GM18499 (cell line): ENCODE measurements at regions not wholly inside any gene's neighbourhood (a gene's known extent, or its start where the extent isn't known, plus 50 kb on each side); places are given as distances from the start of the nearest gene placed in this dataset.

ENCODE experiments used
- ATAC-seq: cut with Tn5 transposase; IDR thresholded peaks from one replicate; pipeline ENCODE4 v1.9.1; 2021; ENCODE audit warnings: moderate number of reproducible peaks; ENCODE audit not compliant: insufficient read depth, unreplicated experiment

DNA sequence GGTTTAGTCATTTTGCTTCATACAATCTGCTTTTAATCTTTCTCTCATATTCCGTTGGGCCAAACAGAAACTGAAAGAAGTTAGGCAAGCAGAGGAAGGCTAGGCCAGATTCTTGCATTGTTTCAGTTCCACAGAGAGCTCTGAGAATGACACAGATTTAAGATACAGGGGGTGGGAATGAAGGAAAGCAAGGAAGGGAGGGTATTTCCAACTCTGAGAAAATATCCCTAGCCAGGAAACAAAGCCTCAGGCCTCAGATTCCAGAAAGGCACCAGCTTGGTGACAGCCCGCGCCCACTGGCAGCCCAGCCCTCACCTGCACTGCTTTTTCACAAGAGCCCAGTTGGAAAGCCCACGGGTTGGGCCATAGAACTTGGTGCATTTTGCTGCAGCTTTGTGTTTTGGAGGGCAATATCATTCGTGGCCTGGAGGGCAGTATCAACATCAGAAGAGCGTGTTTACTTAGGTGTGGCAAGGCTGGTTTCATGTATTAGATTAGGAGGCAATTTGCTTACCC is 63.5 kb downstream of the ENC1 start:
- ATAC-seq, result peak; percentile 68

DNA sequence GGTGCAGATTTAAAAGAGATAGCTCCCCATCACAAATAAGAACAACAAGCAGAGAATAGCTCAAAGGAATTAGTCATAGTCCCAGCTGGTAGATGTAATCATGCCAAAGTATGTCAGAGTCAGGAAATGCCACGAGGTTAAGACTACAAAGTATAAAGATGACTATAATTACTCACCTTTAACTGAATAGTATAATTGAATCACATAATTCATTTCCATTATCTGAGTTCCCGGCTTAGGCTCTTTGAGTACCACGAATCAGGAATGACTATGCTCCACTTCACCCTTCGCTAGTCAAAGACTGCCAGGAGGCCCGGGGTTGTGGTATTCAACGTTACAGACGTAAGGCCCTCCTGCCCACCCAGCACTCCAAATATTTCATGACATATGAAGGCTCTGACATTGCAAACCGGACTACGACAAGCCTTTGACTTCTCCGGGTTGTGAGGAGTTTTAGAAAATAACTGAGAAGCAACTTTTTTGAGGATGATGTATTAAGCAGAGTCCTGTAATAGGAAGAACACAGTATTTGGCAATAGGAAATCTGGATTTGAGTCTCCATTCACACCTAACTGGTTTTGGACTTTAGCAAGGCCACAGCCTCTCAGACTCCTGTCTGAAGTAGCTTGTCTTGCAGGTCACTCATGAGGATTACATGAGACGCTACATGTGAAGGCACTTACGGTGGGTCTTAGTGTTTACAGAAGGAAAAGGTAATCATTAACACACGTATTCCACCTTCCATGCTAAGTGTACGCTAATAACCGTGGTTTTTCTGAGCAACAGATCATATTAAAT is 64.6 kb downstream of the ENC1 start:
- ATAC-seq, result no peak

DNA sequence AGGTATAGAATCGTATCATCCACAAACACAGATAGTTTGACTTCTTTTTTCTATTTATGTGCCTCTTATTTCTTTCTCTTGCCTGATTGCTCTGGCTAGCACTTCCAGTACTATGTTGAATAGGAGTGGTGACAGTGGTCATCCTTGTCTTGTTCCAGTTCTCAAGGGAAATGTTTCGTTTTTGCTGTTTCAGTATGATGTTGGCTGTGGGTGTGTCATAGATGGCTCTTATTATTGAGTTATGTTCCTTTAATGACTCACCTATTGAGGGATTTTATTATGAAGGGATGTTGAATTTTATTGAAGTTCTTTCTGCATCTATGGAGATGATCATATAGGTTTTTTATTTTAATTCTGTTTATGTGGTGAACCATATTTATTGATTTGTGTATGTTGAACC is 70.3 kb downstream of the ENC1 start:
- ATAC-seq, result no peak

DNA sequence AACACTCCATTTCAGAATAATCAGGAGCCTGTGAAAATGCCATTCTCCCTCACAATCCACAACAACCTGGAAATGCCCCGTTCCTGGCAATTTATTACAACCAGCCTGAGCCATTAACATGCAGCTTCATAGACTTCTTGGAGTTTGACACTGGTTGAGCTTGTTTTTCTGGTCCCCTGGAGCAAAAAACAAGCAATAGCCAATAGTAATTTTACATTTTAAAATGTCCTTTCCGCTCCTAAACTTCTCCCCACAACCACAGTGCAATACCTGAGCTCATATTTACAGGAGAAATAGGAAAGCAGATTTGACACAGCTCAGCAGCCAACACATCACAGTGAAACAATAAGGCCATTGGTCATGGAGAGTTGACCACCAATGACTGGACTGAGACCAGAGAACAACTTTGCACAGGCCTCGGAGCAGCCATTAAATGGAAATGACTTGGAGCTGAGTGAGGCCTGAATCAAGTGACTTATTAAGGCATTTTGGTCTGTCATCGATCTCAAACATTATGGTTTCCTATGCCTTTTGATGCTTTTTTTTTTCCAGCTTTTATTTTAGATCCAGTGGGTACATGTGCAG is 73.0 kb downstream of the ENC1 start:
- no peak for ATAC-seq

DNA sequence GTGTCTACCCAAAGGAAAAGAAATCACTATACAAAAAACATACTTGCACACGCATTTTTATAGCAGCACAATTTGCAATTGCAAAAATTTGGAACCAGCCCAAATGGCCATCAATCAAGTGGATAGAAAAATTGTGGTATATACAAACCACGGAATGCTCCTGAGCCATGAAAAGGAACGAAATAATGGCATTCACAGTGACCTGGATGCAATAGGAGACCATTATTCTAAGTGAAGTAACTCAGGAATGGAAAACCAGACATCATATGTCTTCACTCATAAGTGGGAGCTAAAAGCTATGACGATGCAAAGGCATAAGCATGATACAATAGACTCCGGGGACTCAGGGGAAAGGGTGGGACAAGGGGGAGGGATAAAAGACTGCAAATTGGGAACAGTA is 78.4 kb downstream of the ENC1 start:
- no peak for ATAC-seq

DNA sequence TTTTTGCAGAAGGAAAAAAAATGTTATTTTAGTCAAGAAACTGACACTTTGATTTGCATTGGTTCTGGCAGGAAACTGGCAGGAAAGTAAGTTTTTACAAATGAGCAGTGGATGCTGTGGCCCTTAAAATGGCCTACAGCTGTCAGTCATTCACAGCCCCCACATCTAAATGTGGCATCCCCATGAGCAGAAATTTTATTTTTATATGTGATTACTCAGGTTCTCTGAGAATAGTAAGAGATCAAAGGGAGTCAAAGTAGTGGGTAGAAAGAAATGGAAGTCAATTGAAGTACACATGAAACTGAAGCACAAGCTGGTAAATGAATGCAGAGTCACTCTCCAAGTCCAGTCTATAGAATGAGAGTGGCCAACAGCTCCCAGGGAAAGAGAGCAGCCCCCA is 80.3 kb downstream of the ENC1 start:
- no peak for ATAC-seq

DNA sequence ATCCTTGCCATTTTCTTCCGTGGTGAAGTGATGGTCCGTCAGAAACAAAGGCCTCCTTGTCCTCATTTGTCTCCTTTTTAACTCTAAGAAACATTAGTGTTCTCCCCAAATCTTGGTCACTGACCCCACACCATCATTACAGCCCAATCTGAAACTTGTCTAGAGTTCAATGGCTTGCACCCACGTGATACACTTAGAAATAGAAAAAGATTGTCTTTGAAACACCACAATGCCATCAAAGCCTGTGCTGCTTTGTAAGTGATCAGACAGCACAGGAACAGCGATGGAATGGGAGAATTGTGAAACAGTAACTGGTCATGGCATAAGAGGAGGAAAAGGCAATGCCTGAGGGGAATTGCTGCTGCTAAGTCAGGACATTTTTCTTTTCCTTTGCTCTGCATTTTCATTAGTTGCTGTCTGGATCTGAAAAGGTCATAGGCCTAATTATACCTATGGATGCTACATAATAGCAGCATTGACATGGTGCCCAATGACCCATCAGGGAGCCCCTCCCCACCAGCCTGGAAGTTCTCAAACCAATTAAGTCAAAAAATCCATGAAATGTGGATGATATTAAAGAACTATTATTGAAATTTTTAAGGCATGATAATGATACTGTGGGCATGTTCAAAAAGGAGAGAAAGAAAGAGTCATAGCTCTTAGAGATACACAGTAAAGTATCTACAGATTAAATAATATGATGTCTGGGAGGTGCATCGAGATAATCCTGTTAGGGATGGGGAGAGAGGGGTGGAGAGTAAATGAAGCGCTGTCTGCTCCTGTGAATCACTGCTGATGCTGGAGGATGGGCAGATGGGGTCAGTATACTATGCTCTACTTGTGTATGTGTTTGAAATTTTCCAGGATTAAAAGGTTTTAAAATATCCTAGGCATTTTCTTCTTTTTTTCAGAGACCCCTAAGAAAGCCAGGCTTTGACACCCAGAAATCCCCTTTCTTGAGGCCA is 83.6 kb downstream of the ENC1 start:
- ATAC-seq, result no peak

DNA sequence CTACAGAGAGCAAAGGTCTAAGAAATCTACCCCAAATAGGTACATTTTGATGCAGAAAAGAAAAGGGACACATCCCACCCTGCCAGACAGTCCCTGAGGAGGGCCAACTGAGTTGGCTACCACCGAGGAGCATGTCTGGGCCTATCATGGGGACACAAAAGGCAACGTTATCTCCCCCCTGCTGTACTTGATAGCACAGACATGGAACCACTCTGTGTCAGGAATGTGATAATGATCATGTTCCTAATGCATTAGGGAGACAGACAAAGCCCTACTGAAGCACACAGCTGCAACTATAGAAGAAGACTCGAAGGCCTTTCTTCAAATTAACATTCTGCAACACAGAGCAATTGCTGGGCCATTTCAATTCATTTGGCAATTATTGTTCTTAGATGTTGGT is 84.5 kb downstream of the ENC1 start:
- ATAC-seq, result no peak

DNA sequence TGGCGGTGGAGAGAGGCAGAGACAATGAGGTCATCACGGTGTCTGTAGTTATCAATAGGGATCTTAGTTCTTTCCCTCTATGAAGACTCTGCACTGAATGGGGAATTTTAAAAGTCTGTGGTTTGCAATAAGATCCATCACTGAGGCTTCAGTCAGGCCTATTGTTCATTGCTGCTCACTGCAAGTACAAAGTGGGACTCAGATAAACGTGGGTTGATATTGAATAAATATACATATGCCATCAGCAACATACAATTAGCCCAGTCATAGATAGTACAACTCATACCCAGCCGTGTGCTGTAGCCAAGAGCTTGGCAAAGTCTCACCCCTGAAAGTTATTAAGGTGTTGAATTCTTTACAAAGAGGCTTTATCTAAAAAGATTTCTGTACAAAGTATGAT is 88.4 kb downstream of the ENC1 start:
- ATAC-seq, result no peak

DNA sequence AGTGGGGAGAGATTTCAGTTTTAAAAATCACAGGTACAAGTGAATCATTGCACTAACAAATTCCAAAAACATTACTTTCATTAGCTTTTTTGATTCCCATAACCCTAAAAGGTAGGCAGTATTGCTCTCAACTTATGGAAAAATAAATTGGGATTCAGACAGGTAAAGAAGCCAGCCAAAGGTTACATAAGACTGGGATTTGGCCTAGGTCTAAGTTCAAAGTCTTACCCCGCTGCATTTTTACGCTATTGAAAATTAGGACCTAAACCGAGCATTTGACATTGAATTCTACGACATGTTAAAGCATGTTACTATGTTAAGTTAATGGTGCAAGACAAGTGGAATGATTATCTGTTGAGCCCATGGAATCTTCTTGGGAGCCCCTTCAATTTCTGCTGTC is 89.6 kb downstream of the ENC1 start:
- no peak for ATAC-seq

DNA sequence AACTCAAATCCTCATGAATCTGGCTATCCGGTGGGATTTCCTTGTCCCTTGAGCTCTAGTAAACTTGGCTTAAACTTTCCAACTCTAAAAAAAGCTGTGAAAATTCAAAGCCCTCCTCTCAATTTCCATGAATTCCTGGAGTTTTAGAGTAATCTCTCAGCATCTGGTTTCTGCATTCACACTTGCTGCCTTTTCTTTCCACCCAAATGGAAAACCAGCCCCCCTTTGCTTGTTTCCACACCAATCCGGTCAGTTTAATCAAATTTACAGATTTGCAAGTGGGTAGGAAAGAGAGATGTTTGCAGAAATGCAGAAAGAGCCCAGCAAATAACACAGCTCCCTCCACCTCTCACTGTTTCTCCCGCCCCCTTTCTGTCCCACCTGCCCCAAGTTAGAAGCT is 91.1 kb downstream of the ENC1 start:
- ATAC-seq, result no peak

DNA sequence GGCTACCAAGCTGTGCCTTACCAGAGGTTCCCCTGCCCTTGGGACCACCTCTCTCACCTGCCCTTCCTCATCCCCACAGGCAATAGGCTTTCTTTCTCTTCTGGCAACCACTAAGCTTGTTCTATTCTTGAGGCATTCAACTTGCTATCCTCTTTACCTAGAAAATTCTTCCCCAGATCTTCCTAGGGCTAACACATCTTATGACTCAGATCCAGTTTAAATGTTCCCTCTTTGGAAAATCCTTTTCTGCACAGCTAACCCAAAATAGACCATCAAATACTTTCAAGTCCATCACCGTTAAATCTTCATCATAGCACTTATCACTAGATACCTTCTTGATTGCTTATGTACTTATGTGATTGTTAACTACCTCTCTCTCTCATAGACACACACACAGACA is 93.7 kb downstream of the ENC1 start:
- ATAC-seq, result no peak

DNA sequence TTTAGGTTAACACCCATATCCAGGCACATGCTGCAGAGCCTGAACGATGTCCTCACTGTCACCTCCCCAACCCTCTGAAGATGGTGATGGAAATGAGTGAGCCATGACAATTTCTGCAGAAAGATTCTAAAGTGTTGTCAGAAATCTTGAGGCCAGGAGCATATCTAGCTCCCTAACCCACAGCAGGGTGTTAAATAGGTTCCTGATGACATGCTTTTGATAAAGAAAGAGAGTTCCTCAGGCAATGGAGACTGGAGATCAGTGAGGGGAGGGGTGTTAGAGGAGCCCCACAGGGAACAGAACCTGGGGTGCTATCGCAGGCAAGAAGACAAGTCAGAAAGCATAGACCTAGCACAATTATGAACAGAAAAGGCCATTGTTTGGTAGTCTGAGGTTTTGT is 95.7 kb downstream of the ENC1 start:
- no peak for ATAC-seq

DNA sequence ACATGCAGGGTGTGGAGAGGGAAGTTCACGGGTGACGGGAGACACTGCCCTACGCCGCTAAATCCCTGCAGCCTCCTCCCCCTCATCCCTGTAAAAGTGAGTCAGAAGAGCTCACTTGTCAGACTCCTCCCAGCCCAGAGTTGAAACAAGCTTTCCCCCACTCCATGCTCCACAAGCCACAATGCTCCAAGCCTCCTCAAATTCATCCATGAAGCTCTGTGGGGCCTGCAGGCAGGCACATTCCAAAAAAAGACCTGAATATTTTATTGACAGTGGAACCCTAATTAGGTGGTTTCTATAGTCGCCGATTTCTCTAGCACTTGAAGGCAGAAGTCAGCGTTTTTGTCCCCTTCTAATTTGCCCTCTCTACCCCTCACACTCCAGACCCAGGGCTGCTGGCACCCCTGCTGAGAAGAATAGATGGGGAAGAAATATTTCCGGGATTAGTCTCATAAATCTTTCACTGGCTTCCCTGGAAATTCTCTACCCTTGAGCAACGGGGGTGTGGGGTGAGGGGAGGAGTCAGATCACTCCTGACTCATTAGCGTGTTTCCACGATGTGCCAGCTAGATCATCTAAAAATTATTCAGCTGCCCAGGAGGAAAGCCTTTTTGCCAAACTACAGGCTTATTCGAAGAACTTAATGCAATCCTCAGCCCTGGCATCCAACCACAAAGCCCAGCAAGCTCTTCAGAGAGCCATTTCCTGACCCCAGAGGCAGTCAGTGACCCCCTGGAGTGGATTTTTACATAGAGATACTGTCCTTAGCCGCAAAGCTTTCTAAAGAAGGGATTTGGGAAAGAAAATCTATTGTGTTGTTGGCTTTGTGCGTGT is 97.1 kb downstream of the ENC1 start:
- ATAC-seq, result no peak

DNA sequence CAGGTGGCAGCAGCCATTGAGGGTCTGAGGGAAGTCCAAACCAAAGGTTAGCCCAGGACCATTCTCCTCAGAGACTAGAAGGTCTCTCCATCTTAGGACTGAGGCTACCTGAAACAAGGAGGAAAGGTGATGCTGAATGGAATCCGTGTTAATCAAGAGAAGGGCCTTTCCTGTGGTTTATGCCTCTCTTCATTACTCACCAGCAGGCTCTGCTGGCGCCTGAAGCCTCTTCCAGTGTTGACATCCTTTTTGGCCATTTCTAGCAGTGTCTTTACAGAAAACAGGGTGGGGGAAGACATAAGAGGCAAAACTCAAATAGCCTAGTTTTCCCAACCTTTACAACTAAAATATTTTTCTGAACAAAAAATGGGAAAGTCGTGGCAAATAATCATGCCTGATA is 98.0 kb downstream of the ENC1 start:
- no peak for ATAC-seq

DNA sequence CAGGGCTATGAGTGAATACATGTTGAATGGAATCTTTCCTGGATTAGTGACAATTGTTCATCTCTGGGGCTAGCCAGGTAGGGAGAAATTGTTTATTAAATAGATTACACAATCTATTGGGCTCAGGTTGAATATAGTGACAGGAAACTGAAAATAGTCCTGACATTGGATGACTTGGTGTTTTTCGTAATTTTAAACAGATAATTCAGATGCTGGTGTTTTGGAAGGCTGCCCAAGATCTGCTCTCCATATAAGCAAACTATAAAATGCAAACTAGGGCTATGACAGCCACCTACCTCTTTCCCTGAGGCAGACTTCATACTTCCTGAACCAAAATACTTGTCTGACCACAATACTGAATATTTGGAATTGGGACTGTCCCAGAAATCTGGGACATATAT is 99.1 kb downstream of the ENC1 start:
- no peak for ATAC-seq

DNA sequence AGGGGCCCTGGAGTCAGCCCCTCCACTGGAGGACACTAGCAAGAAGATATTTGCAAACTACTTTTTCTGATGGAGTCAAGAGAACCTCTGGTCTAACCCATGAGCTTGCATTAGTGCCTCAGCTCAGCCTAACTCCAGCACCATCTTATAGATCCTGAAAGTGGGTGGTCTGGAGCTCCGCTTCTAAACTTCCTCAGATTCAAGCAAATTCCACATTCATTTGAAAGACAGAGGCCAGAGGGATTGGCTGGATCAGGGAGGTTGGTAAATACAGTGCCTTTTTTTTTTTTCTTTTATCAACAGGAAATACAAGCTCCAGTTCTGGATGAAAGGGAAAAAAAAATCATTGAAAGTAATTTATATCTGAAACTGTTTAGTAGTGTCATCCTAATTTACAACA is 99.9 kb downstream of the ENC1 start:
- ATAC-seq, result no peak

DNA sequence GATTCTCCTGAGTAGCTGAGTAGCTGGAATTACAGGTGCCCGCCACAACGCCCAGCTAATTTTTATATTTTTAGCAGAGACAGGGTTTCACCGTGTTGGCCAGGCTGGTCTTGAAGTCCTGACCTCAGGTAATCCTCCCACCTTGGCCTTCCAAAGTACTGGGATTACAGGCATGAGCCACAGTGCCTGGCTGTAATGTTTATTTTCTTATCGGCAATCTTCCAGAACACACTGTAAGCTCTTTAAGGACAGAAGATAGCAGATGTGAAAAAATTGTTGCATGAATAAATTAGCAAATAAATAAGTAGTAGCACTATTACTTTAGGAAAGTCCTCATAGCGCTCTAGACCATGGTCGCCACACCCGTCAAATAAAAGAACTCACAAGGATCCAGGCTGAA is 100.5 kb downstream of the ENC1 start:
- ATAC-seq, result no peak

DNA sequence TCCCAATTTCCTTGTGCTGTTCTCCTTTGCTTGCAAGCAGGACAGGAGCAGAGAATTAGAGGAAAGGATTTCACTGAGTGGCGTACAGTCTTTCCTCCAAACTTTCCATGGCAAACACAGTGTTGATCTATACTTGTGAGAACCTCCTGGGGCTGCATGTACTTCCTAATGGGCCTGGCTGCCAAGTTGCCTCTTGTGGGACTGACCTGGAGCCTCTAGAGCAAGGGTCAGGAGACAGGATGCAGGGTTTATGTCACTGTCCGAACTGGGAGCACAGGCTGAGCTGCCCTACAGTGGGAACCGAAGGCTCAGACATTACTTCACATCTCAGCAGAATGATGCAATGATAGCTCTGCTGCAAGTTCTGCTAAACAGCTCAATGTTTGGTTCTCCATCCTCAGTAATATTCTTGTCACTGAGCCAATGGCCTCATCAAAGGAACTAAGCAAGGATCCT is 102.3 kb downstream of the ENC1 start:
- ATAC-seq, result no peak

DNA sequence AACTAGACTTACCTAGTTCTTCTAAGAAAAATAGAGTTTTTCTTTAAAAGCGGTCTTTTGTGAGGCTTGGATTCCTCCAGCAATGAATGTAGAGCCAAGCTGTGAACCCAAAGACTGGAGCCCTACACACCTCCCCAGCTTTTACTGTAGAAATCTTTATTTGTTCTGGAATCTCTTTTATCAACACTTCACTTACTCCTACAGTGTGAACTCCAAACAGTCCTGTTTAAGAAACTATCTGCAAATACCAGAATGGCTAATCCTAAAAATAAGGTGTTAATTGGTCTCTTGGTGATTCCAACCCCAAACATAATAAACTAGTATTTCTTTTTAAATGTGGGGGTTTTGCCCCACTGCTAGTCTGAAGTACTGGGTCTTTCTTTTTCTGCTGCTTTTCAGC is 103.9 kb downstream of the ENC1 start:
- ATAC-seq, result no peak
